Cardiac septum (tissue), 1 donor: ENCODE measurements at regions not wholly inside any gene's neighbourhood (a gene's known extent, or its start where the extent isn't known, plus 50 kb on each side); places are given as distances from the start of the nearest gene placed in this dataset.

Source experiments
- DNase-seq: peaks from one replicate; pipeline ENCODE4 v3.0.0-alpha.2; 2020; ENCODE audit warnings: low spot score
- intact Hi-C: fragments of 100-400 bp; cut with DNase I; formaldehyde crosslinking; loops from one replicate; pipeline ENCODE4 v1.14.0; 2022
- donor health status: DM: no; HTN: no; CAD: no.

DNA sequence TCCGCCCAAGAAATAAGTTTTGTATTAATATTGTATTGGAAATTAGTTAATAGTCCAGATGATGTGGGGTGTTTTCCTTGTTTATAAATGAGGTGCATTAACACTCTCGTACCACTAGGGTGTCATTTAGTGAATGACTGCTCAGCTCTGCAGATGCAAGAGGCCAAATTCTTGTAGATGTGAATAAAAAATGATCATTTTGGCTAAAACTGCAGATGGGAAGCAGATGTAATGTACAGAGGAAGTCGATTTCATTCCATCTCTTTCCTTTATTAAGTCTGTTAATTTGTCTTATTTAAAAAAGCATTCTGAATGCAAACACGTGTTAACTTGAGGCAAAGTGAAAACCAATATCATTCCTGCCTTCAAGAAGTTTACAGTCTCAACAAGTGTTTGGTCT, 108.1 kb downstream of the DHX15 start:
- intact Hi-C loops, result no loop called here
- no peak for DNase-seq

DNA sequence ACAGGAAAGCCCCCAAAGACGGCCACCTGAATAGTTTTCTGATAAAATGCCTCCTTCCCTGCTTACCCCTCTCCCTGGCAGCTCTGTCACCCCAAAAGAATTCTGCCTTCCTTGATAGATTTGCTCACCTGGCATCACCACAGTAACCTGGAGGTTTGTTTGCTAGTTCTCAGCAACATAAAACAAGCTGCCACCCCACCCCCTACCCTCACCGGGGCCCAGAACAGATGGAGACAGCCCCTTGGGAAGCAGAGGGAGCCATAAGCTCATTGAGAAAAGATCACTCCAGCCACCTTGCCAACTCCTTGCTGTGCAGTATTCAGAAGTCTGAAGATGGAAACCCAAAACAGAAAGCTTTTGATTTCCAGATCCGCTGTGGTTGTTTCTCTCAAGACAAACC, 108.6 kb downstream of the DHX15 start:
- DNase-seq, result no peak
- intact Hi-C loops, result no loop called here

- no peak for DNase-seq
- intact Hi-C loops, result loop anchor here (2.0 to 5.0 kb wide), 4 partner anchors 109 to 839 kb away; partner anchors contain the start of genes CCDC149, SOD3 and ZCCHC4
These were observed 111.0 kb downstream of the DHX15 start for GRCh38 chr4:24473309-24473721.

DNA sequence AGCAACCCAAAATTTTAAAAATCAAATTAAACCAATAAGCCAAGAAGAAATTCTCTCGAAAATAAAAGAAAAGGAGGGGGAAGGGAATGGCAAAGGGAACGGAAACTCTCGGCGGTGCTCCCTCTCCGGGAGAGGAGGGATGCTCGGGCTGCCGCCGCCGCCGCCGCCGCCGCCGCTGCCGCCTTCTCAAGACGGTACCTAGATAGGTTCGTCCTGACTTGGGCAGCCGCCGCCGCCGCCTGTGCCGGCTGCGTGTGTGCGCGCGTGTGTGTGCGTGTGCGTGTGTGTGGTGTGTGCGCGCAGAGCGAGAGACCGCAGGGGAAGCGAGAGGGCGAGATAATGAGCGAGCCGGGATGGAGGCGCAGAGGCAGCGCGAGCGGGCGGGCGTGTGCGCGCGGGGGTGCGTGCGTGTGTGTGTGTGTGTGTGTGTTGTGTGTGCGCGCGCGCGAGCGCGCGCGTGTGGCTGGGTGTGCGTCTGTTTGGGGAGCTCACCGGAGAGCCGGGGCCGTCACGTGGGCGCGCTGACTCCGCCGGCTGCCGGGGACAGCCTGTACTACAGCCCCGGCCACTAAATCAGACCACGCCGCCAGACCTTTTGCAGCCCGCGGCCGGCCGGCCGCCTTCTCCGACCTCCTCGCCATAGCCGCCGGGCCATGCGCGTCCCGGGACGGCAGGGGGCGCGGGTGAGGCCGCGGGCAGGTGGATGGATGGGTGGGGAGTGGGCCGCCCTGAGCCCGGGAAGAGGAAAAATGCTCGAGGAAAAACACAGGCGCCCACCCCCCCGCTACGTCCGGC, 111.6 kb downstream of the DHX15 start:
- peak; percentile 86 for DNase-seq
- intact Hi-C loops, result loop anchor here (2.0 to 5.0 kb wide), 4 partner anchors 110 to 840 kb away; partner anchors contain the start of genes CCDC149, SOD3 and ZCCHC4

DNA sequence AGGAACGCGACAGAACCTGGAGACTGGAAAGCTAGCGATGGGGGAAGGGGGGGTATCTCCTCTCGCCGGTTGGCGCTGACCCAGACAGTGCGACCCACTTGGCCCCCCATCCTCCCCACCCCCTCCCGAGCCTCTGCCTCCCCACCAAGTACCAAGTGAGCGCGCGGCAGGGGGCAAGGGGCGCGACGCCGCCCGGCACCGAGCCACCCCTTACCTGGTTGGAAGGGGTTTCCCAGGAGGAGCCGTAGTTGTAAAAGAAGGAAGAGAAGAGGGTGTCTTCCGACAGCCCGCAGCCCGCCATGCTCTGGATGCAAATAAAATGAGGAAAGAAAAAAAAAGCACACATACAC, 112.2 kb downstream of the DHX15 start:
- intact Hi-C loops, result loop anchor here (2.0 to 5.0 kb wide), 4 partner anchors 111 to 840 kb away; partner anchors contain the start of genes CCDC149, SOD3 and ZCCHC4
- DNase-seq, result no peak

- intact Hi-C loops, result loop anchor here (2.0 to 5.0 kb wide), 4 partner anchors 111 to 841 kb away; partner anchors contain the start of genes CCDC149, SOD3 and ZCCHC4
These were observed 112.7 kb downstream of the DHX15 start for GRCh38 chr4:24471486-24472160.

DNA sequence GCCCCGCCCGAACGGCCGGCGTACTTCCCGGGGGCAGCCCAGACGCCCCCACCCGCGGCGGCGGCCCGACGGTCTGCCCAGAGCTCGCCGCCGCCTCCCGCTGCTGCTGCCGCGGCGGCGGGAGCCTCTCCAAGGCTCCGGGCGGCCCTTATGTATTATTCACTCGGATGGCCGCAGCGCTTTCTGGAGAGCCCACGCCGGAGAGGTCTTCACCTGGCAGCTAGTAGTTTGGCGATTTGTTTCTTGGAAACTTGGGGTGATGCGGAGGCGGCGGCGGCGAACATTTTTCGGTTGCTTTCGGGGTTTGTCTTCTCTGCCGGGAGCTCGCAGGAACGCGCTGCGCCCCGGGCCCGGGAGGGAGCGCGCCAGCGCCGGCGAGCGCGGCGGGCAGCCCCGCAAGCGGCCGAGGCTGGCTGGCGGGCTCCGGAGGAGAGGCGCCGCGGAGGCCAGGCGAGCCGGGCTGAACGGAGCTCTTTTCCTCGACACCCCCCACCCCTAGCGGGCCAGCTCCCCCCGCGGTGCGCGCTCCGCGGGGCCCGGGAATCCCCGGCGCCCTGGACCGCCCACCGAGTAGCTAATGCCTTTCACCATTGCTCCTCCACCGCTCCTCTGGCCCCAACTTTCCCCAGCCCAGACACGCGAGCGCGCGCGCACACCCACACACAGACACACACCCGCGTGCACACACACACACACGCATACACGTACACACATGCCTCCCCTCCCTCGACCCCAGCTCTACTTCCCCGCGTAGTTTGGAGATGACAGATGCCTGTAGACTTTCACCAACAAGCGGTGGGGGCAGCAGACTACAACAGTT, 113.5 kb downstream of the DHX15 start:
- no peak for DNase-seq
- intact Hi-C loops, result loop anchor here (5.0 kb wide), 3 partner anchors 326 to 841 kb away; partner anchors contain the start of genes CCDC149, SOD3 and ZCCHC4

More at GRCh38 chr4:24471486-24472160, 112.7 kb downstream of the DHX15 start:
- no peak for DNase-seq

GRCh38 chr4:24468071-24468470, 116.3 kb downstream of the DHX15 start:
- no peak for DNase-seq
- intact Hi-C loops, result no loop called here

- no peak for DNase-seq
- intact Hi-C loops, result no loop called here
These were observed 119.8 kb downstream of the DHX15 start for GRCh38 chr4:24464566-24464965.

DNA sequence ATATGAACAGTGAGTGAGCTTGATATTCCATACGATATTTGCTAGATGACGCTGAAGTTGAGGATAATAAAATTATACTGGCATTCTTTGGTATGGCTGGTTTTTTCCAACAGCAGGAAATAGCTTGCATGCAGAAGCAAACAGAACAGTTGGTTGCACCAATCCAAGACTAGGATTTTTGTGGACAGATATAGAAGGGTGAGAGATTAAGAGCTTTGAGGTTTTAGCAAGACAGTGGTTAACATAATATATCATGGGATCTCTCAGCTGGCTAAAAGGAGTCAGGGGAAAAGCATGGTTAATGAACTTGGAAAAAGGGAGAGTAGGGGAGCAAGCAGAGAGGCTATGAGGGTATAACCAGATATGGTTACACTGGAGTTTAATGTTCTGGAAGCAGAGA, 127.9 kb downstream of the DHX15 start:
- intact Hi-C loops, result no loop called here
- no peak for DNase-seq

DNA sequence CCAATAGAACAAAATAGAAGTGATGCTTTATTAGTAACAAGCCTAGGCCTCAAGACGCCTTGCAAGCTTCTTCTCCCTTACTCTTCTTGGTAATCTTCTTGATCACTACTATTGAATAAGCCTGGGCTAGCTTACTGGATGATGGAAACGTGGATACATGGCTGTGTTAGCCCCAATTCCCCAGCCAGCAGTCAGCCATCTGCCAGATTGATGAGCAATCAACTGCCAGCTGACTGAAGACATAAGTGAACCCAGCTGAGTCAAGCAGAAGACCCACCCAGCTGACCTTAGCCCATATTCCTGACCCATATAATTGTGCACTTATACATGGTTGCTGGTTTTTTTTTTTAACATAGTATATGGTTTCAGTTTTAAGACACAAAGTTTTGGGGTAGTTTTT, 130.4 kb downstream of the DHX15 start:
- intact Hi-C loops, result no loop called here
- no peak for DNase-seq

DNA sequence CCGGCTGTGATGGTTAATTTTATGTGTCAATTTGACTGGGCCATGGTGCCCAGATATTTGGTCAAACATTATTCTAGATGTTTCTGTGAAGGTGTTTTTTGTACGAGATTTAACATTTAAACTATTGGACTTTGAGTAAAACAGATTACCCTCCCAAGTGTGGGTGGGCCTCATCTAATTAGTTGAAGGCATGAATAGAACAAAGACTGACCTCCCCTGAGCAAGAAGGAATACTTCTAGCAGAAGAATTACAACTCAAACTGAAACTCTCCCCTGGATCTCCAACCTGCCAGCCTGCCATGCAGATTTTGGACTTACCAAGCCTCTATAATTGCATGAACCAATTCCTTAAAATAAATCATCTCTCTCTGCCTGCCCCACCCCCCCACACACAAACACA, 132.5 kb downstream of the DHX15 start:
- intact Hi-C loops, result no loop called here

DNA sequence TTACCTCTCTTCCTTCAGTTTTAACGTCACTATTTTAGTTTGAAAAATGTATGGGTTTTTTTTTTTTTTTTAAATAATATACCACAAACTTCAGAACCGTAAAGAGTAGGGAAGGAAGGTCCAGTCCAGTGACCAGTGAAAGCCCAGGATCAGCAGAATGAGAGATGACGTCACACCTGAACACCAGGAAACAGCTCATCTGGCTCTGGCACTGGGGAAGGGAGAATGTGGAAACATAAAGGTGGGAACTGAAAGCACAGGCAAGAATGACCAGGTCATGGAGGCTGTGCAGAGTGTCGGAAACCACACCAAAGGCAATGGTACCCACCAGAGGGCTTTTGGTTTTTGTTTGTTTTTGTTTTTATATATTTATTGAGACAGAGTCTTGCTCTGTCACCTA, 141.2 kb downstream of the DHX15 start:
- DNase-seq, result no peak
- intact Hi-C loops, result no loop called here

More for the DNA sequence above, 132.5 kb downstream of the DHX15 start:
- DNase-seq, result no peak

GRCh38 chr4:24440765-24441164, 143.6 kb downstream of the DHX15 start:
- intact Hi-C loops, result no loop called here
- no peak for DNase-seq

DNA sequence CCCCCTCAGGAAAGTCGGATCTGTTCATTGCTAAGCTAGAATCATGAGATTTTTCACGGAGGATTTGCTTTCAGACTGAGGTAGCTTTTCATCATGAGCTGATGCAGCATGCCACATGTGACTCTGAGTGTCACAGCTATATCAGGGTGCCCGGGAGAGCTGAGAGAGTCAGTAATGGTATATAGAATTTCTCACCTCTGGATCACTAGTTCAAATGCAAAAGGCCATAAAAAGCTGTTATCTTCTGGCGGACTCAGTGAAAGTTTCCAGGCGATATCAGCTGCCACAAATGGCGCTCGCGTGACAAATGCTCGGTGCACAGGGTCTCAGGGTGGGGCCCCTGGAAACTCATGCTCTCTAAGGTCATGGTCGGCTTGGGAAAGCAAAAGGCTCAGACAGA, 150.1 kb downstream of the DHX15 start:
- intact Hi-C loops, result no loop called here

DNA sequence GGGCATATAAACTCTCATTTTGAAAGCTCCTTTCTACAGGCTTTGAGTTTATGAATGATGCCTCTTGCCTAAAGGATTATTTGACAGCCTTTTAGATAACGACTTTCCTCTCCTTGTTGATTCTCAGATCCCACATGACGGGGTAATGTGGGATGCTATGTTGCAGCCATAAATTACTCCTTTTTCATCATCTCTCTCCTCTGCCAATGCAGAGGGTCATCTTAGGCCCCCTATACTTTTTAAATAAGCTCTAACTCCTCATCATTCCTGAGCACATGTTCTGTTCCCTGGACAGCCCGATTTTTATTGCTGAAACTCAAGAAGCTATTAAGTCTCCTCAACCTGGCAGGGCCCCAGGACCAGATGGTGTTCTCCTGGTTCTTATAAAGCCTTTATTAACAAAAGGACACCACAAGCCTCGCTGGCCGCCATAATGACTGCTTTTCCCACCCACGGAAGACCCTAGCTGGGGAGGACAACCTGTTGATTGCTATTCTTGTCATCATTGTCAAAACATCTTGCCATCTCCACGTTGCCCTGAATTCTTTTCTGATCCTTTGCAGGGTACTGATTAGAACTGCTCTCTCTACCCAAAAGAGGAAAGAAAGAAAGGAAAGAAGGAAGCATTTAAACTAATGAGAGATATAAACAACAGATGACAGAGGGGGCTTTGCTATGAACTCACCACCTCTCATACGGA, 150.7 kb downstream of the DHX15 start:
- DNase-seq, result no peak
- intact Hi-C loops, result no loop called here

More for the DNA sequence above, 150.1 kb downstream of the DHX15 start:
- DNase-seq, result no peak

DNA sequence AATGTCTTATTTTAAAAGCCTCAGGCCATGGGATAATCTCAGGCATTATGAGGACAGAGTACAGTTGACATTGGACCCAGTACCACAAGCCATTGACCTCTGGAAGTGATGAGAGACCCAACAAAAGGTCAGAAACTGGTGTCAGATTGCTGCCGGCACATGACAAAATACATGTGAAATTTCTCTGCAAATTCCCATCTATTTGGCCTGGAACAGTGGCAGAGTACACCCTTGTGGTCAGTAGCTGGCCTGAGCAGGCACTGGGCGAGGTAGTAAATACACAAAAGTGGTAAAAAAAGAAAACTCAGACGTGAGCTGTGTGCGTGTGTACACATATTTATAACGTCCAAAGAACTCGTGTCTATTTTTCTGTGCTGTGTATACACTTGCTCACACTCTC, 155.5 kb downstream of the DHX15 start:
- intact Hi-C loops, result no loop called here
- DNase-seq, result no peak

DNA sequence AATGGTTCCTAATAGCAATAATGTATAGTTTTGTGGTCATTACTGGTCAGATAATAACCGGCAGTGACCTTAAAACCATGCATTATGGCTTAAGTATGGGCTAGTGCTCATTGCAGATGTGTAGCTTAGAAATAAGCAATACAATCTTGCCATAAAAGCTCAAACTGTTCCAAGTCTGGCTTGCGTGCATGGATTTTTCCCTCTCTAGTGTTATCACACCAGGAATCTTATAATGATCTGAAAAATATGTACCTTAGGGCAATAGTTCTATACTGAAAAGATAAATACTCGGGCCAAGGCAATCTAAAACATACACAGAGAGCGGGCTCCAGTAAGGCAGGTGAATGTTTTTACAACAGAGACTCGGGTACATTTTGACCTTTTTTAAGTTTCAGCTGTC, 157.8 kb downstream of the DHX15 start:
- intact Hi-C loops, result no loop called here
- DNase-seq, result no peak

GRCh38 chr4:24425863-24426262, 158.5 kb downstream of the DHX15 start:
- DNase-seq, result no peak
- intact Hi-C loops, result no loop called here
